H1 (cell line): ENCODE measurements at regions not wholly inside any gene's neighbourhood (a gene's known extent, or its start where the extent isn't known, plus 50 kb on each side); places are given as distances from the start of the nearest gene placed in this dataset.

Experiments
- BCL11A ChIP-seq, 2 experiments: IDR thresholded peaks; one replicate each; pipeline ENCODE4 v1.6.1; 2011; ENCODE audit warnings: low read depth in 2 of 2, low read length in 2 of 2, mild to moderate bottlenecking in 2 of 2
- CBX8 ChIP-seq: fragments of 300-800, 300-1000 bp; sonication (generic); IDR thresholded peaks from 2 replicates; pipeline ENCODE4 v1.7.1; 2016; ENCODE audit warnings: low read depth, low read length, borderline replicate concordance
- JUND ChIP-seq: IDR thresholded peaks from 2 replicates; pipeline ENCODE4 v1.6.1; 2011; ENCODE audit warnings: mild to moderate bottlenecking, improper control_type of control experiment, low read length
- KDM1A ChIP-seq: fragments of 200-600, 300-600 bp; sonication (generic); IDR thresholded peaks from 2 replicates; pipeline ENCODE4 v1.7.1; 2016; ENCODE audit warnings: mild to moderate bottlenecking, low read length, borderline replicate concordance
- RAD21 ChIP-seq, 2 experiments: IDR thresholded peaks in 1 of 2; conservative IDR thresholded peaks in 1 of 2; 2 replicates each; pipeline ENCODE4 v1.6.1; 2011; ENCODE audit warnings: low read depth in 2 of 2, low read length in 2 of 2, improper control_type of control experiment in 1 of 2, inconsistent platforms in 1 of 2, mild to moderate bottlenecking in 1 of 2, moderate library complexity in 1 of 2
- SIRT6 ChIP-seq: IDR thresholded peaks from one replicate; pipeline ENCODE4 v1.7.1; 2012; ENCODE audit warnings: low read length, inconsistent platforms

GRCh38 chr22:35484651-35485556, 55.7 kb upstream of the RASD2 start (continued):
- no peak for TF ChIP-seq BCL11A (IDR thresholded peaks at IDR 0.05; ENCODE audit: low read depth in 2 of 2, low read length in 2 of 2)
- TF ChIP-seq JUND = no peak
- TF ChIP-seq SIRT6 = no peak
- TF ChIP-seq CBX8 = no peak
- TF ChIP-seq RAD21 (IDR thresholded peaks at IDR 0.05 in 1 of 2, conservative IDR thresholded peaks at IDR 0.05 in 1 of 2; ENCODE audit: low read depth in 2 of 2, low read length in 2 of 2) = no peak
- TF ChIP-seq KDM1A = no peak
